SK-N-SH treated with all-trans-retinoic acid at 6 μM for 48 hours (cell line): ENCODE measurements at regions not wholly inside any gene's neighbourhood (a gene's known extent, or its start where the extent isn't known, plus 50 kb on each side); places are given as distances from the start of the nearest gene placed in this dataset.

Source experiments
- ATAC-seq: fragments of 200-7000 bp; cut with Tn5 transposase; 3 replicates; pipeline ENCODE4 v1.9.1; 2020; ENCODE audit warnings: mild to moderate bottlenecking, moderate library complexity
- ARNTL ChIP-seq: fragments of 450-650 bp; formaldehyde crosslinking; IDR thresholded peaks from 2 replicates; pipeline ENCODE4 v1.5.0; 2020; ENCODE audit warnings: low read depth, mild to moderate bottlenecking, moderate library complexity, borderline replicate concordance
- CREB5 ChIP-seq: fragments of 250-450 bp; sonication (Bioruptor Pico); IDR thresholded peaks from 2 replicates; pipeline ENCODE4 v1.5.1; 2020; ENCODE audit warnings: low read depth, mild to moderate bottlenecking, moderate library complexity
- CSRNP3 ChIP-seq: fragments of 250-450 bp; sonication (Bioruptor Pico); IDR thresholded peaks from 2 replicates; pipeline ENCODE4 v1.5.1; 2021; ENCODE audit warnings: mild to moderate bottlenecking, moderate library complexity
- ESRRG ChIP-seq: fragments of 250-450 bp; sonication (Bioruptor Pico); IDR thresholded peaks from 2 replicates; pipeline ENCODE4 v1.6.1; 2021; ENCODE audit warnings: mild to moderate bottlenecking
- GLIS3 ChIP-seq: fragments of 250-450 bp; sonication (Bioruptor Pico); IDR thresholded peaks from 2 replicates; pipeline ENCODE4 v1.5.0; 2020; ENCODE audit warnings: mild to moderate bottlenecking, moderate library complexity
- ISL1 ChIP-seq: fragments of 250-450 bp; sonication (Bioruptor Pico); IDR thresholded peaks from 2 replicates; pipeline ENCODE4 v2.1.2; 2022; ENCODE audit warnings: mild to moderate bottlenecking, moderate library complexity
- OSR1 ChIP-seq: fragments of 250-450 bp; sonication (Bioruptor Pico); IDR thresholded peaks from 2 replicates; pipeline ENCODE4 v1.8.0; 2022; ENCODE audit warnings: moderate library complexity, mild to moderate bottlenecking, inconsistent platforms
- PATZ1 ChIP-seq: fragments of 250-450 bp; sonication (Bioruptor Pico); IDR thresholded peaks from 2 replicates; pipeline ENCODE4 v1.8.0; 2020; ENCODE audit warnings: mild to moderate bottlenecking, moderate library complexity, borderline replicate concordance
- POU6F1 ChIP-seq: fragments of 250-450 bp; sonication (Bioruptor Pico); IDR thresholded peaks from 2 replicates; pipeline ENCODE4 v1.8.0; 2021; ENCODE audit warnings: low read depth, mild to moderate bottlenecking, moderate library complexity, borderline replicate concordance
- PPARA ChIP-seq: fragments of 250-450 bp; sonication (Bioruptor Pico); IDR thresholded peaks from 2 replicates; pipeline ENCODE4 v1.5.0; 2020; ENCODE audit warnings: mild to moderate bottlenecking, borderline replicate concordance
- RARB ChIP-seq: fragments of 250-450 bp; sonication (Bioruptor Pico); IDR thresholded peaks from 2 replicates; pipeline ENCODE4 v1.8.0; 2021; ENCODE audit warnings: mild to moderate bottlenecking, moderate library complexity
- SNAI2 ChIP-seq: fragments of 250-450 bp; sonication (Bioruptor Pico); IDR thresholded peaks from 2 replicates; pipeline ENCODE4 v1.5.0; 2020; ENCODE audit warnings: mild to moderate bottlenecking, moderate library complexity
- TCF4 ChIP-seq: fragments of 250-450 bp; sonication (Bioruptor Pico); IDR thresholded peaks from 2 replicates; pipeline ENCODE4 v1.8.0; 2021; ENCODE audit warnings: mild to moderate bottlenecking, moderate library complexity, borderline replicate concordance
- TOX ChIP-seq: fragments of 250-450 bp; sonication (Bioruptor Pico); IDR thresholded peaks from 2 replicates; pipeline ENCODE4 v1.8.0; 2021; ENCODE audit warnings: mild to moderate bottlenecking, moderate library complexity, borderline replicate concordance
- TSHZ2 ChIP-seq: fragments of 250-450 bp; sonication (Bioruptor Pico); IDR thresholded peaks from 2 replicates; pipeline ENCODE4 v1.5.0; 2020; ENCODE audit warnings: mild to moderate bottlenecking, moderate library complexity
- ZC3H10 ChIP-seq: fragments of 250-450 bp; sonication (Bioruptor Pico); IDR thresholded peaks from 2 replicates; pipeline ENCODE4 v1.5.1; 2021; ENCODE audit warnings: mild to moderate bottlenecking, moderate library complexity
- ZFP3 ChIP-seq: fragments of 250-450 bp; sonication (Bioruptor Pico); IDR thresholded peaks from 2 replicates; pipeline ENCODE4 v1.5.0; 2020; ENCODE audit warnings: mild to moderate bottlenecking, moderate library complexity
- ZFP30 ChIP-seq: fragments of 450-650 bp; formaldehyde crosslinking; IDR thresholded peaks from 2 replicates; pipeline ENCODE4 v1.5.0; 2022; ENCODE audit warnings: mild to moderate bottlenecking, moderate library complexity
- ZNF565 ChIP-seq: fragments of 450-650 bp; formaldehyde crosslinking; conservative IDR thresholded peaks from 2 replicates; pipeline ENCODE4 v1.5.0; 2020; ENCODE audit warnings: low read depth, mild to moderate bottlenecking, moderate library complexity
- ZNF70 ChIP-seq: fragments of 450-650 bp; formaldehyde crosslinking; IDR thresholded peaks from 2 replicates; pipeline ENCODE4 v1.5.0; 2020; ENCODE audit warnings: mild to moderate bottlenecking, moderate library complexity

- no peak for TF ChIP-seq TSHZ2 (CRISPR knock-in tag)
Measured at GRCh38 chr6:8879334-8879733, 444.0 kb upstream of the SLC35B3 start (continued).

- TF ChIP-seq PPARA (no peak), GLIS3 (no peak), ZC3H10 (no peak), PATZ1 (CRISPR knock-in tag) (no peak), ZNF70 (CRISPR knock-in tag) (no peak), ARNTL (no peak), TOX (CRISPR knock-in tag) (no peak), ZNF565 (CRISPR knock-in tag) (no peak), ISL1 (CRISPR knock-in tag) (no peak), OSR1 (CRISPR knock-in tag) (no peak), ZFP30 (CRISPR knock-in tag) (no peak), TCF4 (CRISPR knock-in tag) (no peak), ESRRG (CRISPR knock-in tag) (no peak), POU6F1 (CRISPR knock-in tag) (no peak), CSRNP3 (CRISPR knock-in tag) (no peak), SNAI2 (no peak), RARB (CRISPR knock-in tag) (no peak)
- ATAC-seq: no peak
Measured at GRCh38 chr6:8875986-8876385, 440.6 kb upstream of the SLC35B3 start.

GRCh38 chr6:8872589-8872988 lies 437.2 kb upstream of the SLC35B3 start:
- ATAC-seq: no peak
- TF ChIP-seq PATZ1 (CRISPR knock-in tag): no peak
- no peak for TF ChIP-seq ZFP3 (CRISPR knock-in tag)
- TF ChIP-seq POU6F1 (CRISPR knock-in tag): no peak
- no peak for TF ChIP-seq CREB5 (CRISPR knock-in tag)
- TF ChIP-seq ESRRG (CRISPR knock-in tag): no peak
- no peak for TF ChIP-seq CSRNP3 (CRISPR knock-in tag)
- no peak for TF ChIP-seq ZNF70 (CRISPR knock-in tag)
- no peak for TF ChIP-seq ZC3H10
- no peak for TF ChIP-seq ZFP30 (CRISPR knock-in tag)
- no peak for TF ChIP-seq PPARA
- TF ChIP-seq RARB (CRISPR knock-in tag): no peak
- no peak for TF ChIP-seq TCF4 (CRISPR knock-in tag)
- TF ChIP-seq, all 23 proteins: peak for 0
